COR-L47 (cell line): ENCODE measurements at regions not wholly inside any gene's neighbourhood (a gene's known extent, or its start where the extent isn't known, plus 50 kb on each side); places are given as distances from the start of the nearest gene placed in this dataset.

ENCODE experiments used
- DNase-seq: peaks from one replicate; lab custom pipeline; 2025; lab: John Stamatoyannopoulos, UW

GRCh38 chr18:27276479-27276878 is 91.4 kb upstream of the CHST9 start:
- no peak for DNase-seq

DNA sequence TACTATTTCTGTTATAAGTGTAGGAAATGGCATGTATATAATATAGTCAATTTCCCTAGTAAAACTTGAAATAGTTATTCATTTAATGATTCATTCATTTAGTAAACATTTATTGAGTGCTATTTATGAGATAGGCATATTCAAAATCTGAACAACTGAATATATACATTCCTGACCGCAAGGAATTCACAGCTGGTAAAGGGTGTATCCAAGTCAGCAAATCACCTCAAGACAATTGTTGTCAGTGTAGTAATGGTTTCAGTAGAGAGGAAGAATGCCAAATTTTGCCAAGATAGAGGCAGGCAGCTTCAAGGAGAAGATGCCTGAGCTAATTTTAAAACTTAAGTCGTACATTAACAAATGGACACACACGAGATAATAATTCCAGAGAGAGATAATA is 89.8 kb upstream of the CHST9 start:
- no peak for DNase-seq

DNA sequence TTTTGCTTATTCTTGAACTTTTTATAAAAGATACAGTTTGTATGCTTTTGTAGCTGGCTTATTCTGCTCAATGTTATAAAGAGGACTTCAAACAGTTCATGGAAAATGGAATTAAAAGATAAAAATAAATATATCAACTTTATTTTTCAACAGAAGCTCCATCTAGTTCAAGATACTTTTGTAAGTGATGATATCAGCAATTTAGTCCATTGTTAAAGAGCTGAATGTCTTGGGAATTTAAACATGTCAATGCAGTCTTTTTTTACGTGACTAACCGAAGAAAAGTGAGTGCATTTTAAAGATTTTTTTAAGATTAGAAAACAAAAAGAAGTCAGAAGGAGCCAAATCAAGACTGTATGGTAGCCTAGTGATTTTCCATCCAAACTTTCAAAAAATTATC is 85.4 kb upstream of the CHST9 start:
- DNase-seq, result no peak

- no peak for DNase-seq
These were observed 78.3 kb upstream of the CHST9 start for GRCh38 chr18:27263369-27263768.

- no peak for DNase-seq
These were observed 76.9 kb upstream of the CHST9 start for GRCh38 chr18:27261769-27262549.

- no peak for DNase-seq
These were observed 68.5 kb upstream of the CHST9 start for GRCh38 chr18:27253571-27253970.

- no peak for DNase-seq
These were observed 65.4 kb upstream of the CHST9 start for GRCh38 chr18:27250471-27250870.

GRCh38 chr18:27249933-27250332 is 64.8 kb upstream of the CHST9 start:
- DNase-seq, result peak; percentile 43

GRCh38 chr18:27244259-27244658 is 59.2 kb upstream of the CHST9 start:
- DNase-seq, result no peak

DNA sequence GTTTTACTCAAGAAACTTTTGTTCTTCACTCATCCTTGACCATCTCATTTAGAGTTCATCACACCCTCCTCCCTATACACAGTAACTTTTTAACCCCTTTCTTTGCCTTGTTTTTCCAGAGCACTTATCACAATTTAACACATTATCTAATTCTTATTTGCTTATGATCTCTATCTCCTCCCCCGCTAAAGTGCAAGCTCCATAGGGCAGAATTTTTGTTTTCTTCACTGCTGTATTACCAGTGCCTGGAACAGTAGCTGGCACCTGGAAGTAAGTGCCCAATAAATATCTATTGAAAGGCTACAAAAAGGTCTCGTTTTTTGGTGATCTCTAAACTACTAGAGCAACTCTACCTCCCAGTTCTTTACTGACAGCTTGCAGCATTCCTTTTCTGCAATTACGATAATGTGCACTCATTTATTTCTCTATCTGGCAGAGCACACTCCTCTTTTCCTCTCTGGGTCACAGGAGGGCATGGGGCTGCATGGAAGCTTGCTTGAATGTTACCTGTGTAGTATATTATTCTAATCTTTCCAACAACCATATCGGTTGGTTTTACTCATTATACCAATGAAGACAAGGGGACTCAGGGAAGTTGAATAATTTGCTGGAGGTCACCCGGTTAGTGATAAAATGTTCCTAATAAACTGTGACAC is 57.4 kb upstream of the CHST9 start:
- DNase-seq, result no peak

DNA sequence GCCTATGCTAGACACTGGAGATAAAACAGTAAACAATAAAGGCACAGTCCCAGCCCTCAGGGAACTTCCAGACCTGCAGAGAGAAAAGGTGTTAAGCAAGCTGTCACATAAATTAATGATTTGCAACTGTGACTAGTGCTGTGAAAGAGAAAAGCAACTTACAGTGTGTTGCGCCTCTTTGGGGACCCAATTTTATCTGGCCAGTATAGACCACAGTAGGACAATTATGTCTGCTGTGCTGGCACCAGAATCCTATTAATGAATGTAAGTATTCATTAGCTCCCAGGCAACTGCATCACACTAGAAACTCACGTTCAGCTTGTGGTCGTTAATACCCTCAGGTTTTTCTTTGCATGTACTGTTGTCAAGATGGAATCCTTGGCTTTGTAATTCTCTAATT is 55.3 kb upstream of the CHST9 start:
- no peak for DNase-seq

- DNase-seq, result no peak
These were observed 54.6 kb upstream of the CHST9 start for GRCh38 chr18:27239669-27240068.

DNA sequence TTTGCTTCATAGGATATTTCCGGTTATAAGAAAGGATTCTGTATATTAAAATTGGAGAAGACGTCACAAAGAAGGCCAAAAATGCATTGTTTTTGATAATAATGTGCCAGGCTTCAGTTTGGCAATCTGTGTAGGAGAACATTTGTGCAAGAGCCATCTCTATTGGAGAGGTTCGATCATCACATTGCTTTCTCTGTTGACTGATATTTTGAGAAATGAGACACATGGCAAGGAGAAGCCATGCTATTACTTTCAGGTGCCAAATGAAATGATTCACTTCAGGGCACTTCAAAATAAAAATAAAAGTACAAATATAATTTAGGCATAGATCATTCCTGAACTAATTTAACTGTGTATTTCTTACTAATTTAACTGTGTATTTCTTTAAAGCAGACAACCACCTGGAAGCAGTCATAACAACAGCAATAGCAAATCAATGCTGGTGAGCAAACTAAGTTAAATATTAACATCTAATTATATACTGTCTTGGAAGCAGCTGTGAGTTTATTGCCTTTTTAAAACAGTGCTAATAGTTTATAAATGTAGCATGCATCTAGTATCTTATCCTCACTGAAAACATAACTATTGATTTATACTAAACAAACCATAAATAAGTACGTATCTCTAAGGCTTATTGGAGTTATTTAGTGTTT is 50.2 kb upstream of the CHST9 start:
- no peak for DNase-seq
